Astrocyte (in vitro differentiated cells and primary cell): ENCODE measurements at regions not wholly inside any gene's neighbourhood (a gene's known extent, or its start where the extent isn't known, plus 50 kb on each side); places are given as distances from the start of the nearest gene placed in this dataset.

ENCODE experiments used
- DNase-seq: peaks from one replicate; pipeline ENCODE4 v3.0.0-alpha.2; 2010; ENCODE audit warnings: low read depth
- FAIRE-seq: peaks from 2 replicates; lab custom pipeline; 2011; peaks lifted over from hg19 to GRCh38; lab: Jason Lieb, UNC
- H2AFZ ChIP-seq: 2 replicates; pipeline ENCODE4 v1.6.0; 2012; ENCODE audit warnings: low read depth, low read length, inconsistent platforms
- H3K27ac ChIP-seq: 2 replicates; pipeline ENCODE4 v1.5.1; 2011; ENCODE audit warnings: low read depth, low read length, inconsistent platforms
- H3K27me3 ChIP-seq: 2 replicates; pipeline ENCODE4 v1.6.0; 2011; ENCODE audit warnings: low read length, inconsistent platforms; ENCODE audit not compliant: insufficient read depth
- H3K36me3 ChIP-seq: 2 replicates; pipeline ENCODE4 v1.5.1; 2011; ENCODE audit warnings: low read length, inconsistent platforms; ENCODE audit not compliant: insufficient read depth
- H3K4me1 ChIP-seq: 2 replicates; pipeline ENCODE4 v1.5.1; 2011; ENCODE audit warnings: low read length, inconsistent platforms; ENCODE audit not compliant: insufficient read depth
- H3K4me2 ChIP-seq: 2 replicates; pipeline ENCODE4 v1.6.0; 2012; ENCODE audit warnings: low read length, inconsistent platforms
- H3K4me3 ChIP-seq: 2 replicates; pipeline ENCODE4 v1.5.1; 2011; ENCODE audit warnings: low read depth, mild to moderate bottlenecking, low read length, inconsistent platforms; ENCODE audit not compliant: insufficient read depth
- H3K79me2 ChIP-seq: 2 replicates; pipeline ENCODE4 v1.6.0; 2012; ENCODE audit warnings: mild to moderate bottlenecking, low read length, inconsistent platforms; ENCODE audit not compliant: insufficient read depth
- H3K9ac ChIP-seq: 2 replicates; pipeline ENCODE4 v1.6.0; 2012; ENCODE audit warnings: mild to moderate bottlenecking, low read length, inconsistent platforms
- H3K9me3 ChIP-seq: 2 replicates; pipeline ENCODE4 v1.5.1; 2012; ENCODE audit warnings: low read depth, mild to moderate bottlenecking, low read length, inconsistent platforms; ENCODE audit not compliant: insufficient read depth
- H4K20me1 ChIP-seq: 2 replicates; pipeline ENCODE4 v1.6.0; 2012; ENCODE audit warnings: low read length, inconsistent platforms; ENCODE audit not compliant: insufficient read depth
- H3K27ac Mint-ChIP-seq: one replicate; pipeline ENCODE4 v1.8.0; 2021; ENCODE audit warnings: mild to moderate bottlenecking, mixed read lengths; ENCODE audit not compliant: unreplicated experiment
- H3K27me3 Mint-ChIP-seq: one replicate; pipeline ENCODE4 v1.8.0; 2021; ENCODE audit warnings: low read depth, mixed read lengths; ENCODE audit not compliant: unreplicated experiment
- H3K36me3 Mint-ChIP-seq: one replicate; pipeline ENCODE4 v1.8.0; 2021; ENCODE audit warnings: low read depth, mixed read lengths; ENCODE audit not compliant: unreplicated experiment
- H3K4me1 Mint-ChIP-seq: one replicate; pipeline ENCODE4 v1.8.0; 2021; ENCODE audit warnings: low read depth, mixed read lengths; ENCODE audit not compliant: unreplicated experiment
- H3K4me3 Mint-ChIP-seq: one replicate; pipeline ENCODE4 v1.8.0; 2021; ENCODE audit warnings: mild to moderate bottlenecking, moderate library complexity, mixed read lengths; ENCODE audit not compliant: unreplicated experiment
- H3K9me3 Mint-ChIP-seq: one replicate; pipeline ENCODE4 v1.8.0; 2021; ENCODE audit warnings: mild to moderate bottlenecking, mixed read lengths; ENCODE audit not compliant: unreplicated experiment
- EZH2 ChIP-seq: IDR thresholded peaks from 2 replicates; pipeline ENCODE4 v1.6.1; 2012; ENCODE audit warnings: mild to moderate bottlenecking, low read length, inconsistent platforms; ENCODE audit not compliant: insufficient read depth
- TF ChIP-seq, protein P1 (sequence below): IDR thresholded peaks from 2 replicates; pipeline ENCODE4 v1.5.1; 2011; ENCODE audit warnings: low read depth, mild to moderate bottlenecking, inconsistent platforms, low read length, moderate library complexity; ENCODE audit not compliant: insufficient read depth

DNA sequence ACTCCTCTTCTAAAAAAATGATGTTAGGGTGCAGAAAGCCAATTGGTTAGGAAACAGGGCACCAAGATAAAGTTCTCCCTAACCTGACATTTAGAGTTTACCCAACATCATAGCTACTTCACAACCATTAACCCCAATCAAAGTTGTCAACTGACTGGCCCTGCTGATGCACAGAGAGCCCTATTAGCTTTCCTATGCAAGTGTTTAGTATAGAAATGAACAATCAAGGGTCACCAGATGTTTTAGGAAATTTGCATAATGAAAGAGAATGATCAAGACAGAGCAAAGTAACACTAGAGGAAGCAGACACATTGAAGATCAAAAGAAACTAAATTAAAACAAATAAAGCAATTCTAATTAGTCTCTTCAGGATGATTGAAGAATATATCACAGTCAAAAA, 64.2 kb upstream of the DCC start:
- DNase-seq (no peak), FAIRE-seq (no peak)
- Mint-ChIP-seq H3K36me3 (no peaks in the 10 kb centered on the region), H3K4me3 (no peak overlapping the region), H3K27ac (no peak overlapping the region), H3K4me1 (no peaks in the 10 kb centered on the region), H3K9me3 (no peaks in the 10 kb centered on the region), H3K27me3 (peaks cover 2% of the 10 kb centered on the region)
- no peaks in the 10 kb centered on the region for H3K4me1 ChIP-seq
- TF ChIP-seq, protein P1, sequence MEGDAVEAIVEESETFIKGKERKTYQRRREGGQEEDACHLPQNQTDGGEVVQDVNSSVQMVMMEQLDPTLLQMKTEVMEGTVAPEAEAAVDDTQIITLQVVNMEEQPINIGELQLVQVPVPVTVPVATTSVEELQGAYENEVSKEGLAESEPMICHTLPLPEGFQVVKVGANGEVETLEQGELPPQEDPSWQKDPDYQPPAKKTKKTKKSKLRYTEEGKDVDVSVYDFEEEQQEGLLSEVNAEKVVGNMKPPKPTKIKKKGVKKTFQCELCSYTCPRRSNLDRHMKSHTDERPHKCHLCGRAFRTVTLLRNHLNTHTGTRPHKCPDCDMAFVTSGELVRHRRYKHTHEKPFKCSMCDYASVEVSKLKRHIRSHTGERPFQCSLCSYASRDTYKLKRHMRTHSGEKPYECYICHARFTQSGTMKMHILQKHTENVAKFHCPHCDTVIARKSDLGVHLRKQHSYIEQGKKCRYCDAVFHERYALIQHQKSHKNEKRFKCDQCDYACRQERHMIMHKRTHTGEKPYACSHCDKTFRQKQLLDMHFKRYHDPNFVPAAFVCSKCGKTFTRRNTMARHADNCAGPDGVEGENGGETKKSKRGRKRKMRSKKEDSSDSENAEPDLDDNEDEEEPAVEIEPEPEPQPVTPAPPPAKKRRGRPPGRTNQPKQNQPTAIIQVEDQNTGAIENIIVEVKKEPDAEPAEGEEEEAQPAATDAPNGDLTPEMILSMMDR, result no peak
- no peak for TF ChIP-seq EZH2
- H3K4me3 ChIP-seq, result no peak overlapping the region
- no peaks in the 10 kb centered on the region for H3K79me2 ChIP-seq
- no peak overlapping the region for H3K9ac ChIP-seq
- no peaks in the 10 kb centered on the region for H3K36me3 ChIP-seq
- H3K4me2 ChIP-seq, result no peak overlapping the region
- H3K27ac ChIP-seq, result no peak overlapping the region
- H3K27me3 ChIP-seq, result no peaks in the 10 kb centered on the region
- H2AFZ ChIP-seq, result no peak overlapping the region
- no peaks in the 10 kb centered on the region for H4K20me1 ChIP-seq
- H3K9me3 ChIP-seq, result no peaks in the 10 kb centered on the region

DNA sequence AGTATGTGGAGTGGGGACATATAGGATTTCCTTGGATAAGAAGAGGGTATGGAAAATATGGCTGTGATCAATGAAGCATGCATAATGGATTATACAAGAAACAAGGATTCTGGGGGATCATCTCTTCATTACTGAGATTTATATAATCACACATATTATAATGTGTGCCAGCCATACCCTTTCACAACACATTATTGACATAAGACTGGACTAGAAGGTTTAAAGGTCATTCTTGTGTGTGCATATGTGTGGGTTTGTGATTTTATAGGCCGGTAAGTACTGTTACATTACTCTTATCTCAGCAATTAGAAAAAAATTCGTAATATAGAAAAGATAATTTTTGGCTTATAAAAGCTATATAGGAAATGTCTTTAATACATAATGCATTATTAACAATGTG, 62.2 kb upstream of the DCC start:
- Histone ChIP-seq H3K4me1 (no peaks in the 10 kb centered on the region), H4K20me1 (no peaks in the 10 kb centered on the region), H3K27me3 (no peaks in the 10 kb centered on the region), H3K4me2 (no peak overlapping the region), H3K4me3 (no peak overlapping the region), H3K36me3 (no peaks in the 10 kb centered on the region), H3K27ac (no peak overlapping the region), H3K9me3 (no peaks in the 10 kb centered on the region), H3K9ac (no peak overlapping the region), H3K79me2 (no peaks in the 10 kb centered on the region), H2AFZ (no peak overlapping the region)
- Mint-ChIP-seq H3K27ac (no peak overlapping the region), H3K36me3 (no peaks in the 10 kb centered on the region), H3K27me3 (peaks cover 2% of the 10 kb centered on the region), H3K9me3 (no peaks in the 10 kb centered on the region), H3K4me3 (no peak overlapping the region), H3K4me1 (no peaks in the 10 kb centered on the region)
- FAIRE-seq (no peak), DNase-seq (no peak)
- no peak for TF ChIP-seq EZH2
- TF ChIP-seq, protein P1, result no peak

DNA sequence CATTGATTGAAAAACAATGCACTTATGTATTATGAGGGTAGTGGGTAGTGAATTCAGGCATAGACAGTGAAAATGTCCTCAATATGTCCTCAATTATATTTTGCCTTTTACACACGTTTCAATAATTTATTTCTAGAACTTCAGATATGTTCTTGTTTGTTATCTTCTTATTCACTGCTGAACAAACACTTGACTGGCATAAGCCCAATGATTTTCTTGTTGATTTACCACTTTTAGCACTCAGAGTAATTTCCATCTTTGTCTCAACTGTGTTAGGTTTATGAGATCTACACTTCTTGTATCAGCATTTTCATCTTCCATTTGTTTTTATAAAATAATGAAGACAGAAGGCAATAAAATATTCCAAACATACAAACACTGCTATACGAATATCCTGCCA, 61.8 kb upstream of the DCC start:
- Histone ChIP-seq H3K36me3 (no peaks in the 10 kb centered on the region), H3K27ac (no peak overlapping the region), H3K4me1 (no peaks in the 10 kb centered on the region), H3K79me2 (no peaks in the 10 kb centered on the region), H2AFZ (no peak overlapping the region), H4K20me1 (no peaks in the 10 kb centered on the region), H3K9ac (no peak overlapping the region), H3K4me3 (no peak overlapping the region), H3K9me3 (no peaks in the 10 kb centered on the region), H3K4me2 (no peak overlapping the region), H3K27me3 (no peaks in the 10 kb centered on the region)
- H3K9me3 Mint-ChIP-seq, result no peaks in the 10 kb centered on the region
- DNase-seq, result no peak
- no peaks in the 10 kb centered on the region for H3K36me3 Mint-ChIP-seq
- H3K27me3 Mint-ChIP-seq, result peaks cover 2% of the 10 kb centered on the region
- no peak overlapping the region for H3K27ac Mint-ChIP-seq
- no peak for FAIRE-seq
- no peaks in the 10 kb centered on the region for H3K4me1 Mint-ChIP-seq
- TF ChIP-seq EZH2, result no peak
- TF ChIP-seq, protein P1, result no peak
- no peak overlapping the region for H3K4me3 Mint-ChIP-seq
